ENCODE measurements at regions not wholly inside any gene's neighbourhood (a gene's known extent, or its start where the extent isn't known, plus 50 kb on each side); places are given as distances from the start of the nearest gene placed in this dataset.

GRCh38 chr2:116142644-116143227 is 1671.8 kb upstream of the DDX18 start:
- TF ChIP-seq CTCF (IDR thresholded peaks at IDR 0.05 in 4 of 5, conservative IDR thresholded peaks at IDR 0.05 in 1 of 5) (no peak), POLR2A (IDR thresholded peaks at IDR 0.05) (no peak)
